ENCODE measurements at regions not wholly inside any gene's neighbourhood (a gene's known extent, or its start where the extent isn't known, plus 50 kb on each side); places are given as distances from the start of the nearest gene placed in this dataset.
"Not testable (repeated sequence)": the region's sequence is repeated elsewhere in the genome, so short reads cannot be mapped to it uniquely, and the experiment has no call there.

DNA sequence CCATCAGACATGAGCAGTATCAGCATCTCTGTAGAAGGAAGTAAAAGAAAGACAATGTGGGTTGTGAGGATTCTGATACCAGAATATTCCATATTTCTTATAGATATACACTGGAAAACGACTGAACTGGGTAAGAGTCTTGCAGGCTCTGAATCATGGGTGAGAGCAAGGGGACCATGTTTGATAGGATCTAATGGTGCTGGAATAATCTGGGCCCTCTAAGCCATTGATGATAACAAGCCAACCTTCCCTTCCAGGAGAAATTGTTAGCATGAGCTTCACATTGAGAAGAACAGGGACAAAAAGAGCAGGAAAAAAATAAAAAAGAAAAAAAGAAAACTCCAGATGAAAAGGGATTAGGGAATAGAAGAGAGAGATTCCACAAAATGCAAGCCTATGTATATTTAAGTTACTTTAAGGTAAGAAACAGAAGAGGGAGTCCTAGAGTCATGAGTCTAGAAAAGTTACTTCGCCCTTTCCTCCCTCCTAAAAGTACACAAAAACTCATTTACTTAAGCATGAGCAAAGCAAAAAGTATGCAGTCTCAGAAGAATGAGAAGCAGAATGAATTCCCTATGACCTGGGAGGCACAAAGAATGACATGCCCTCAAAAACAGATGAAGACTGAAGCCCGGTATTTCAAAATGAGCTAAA lies 181.9 kb downstream of the TMEM26 start:
- no peak for DNase-seq (ENCODE audit: low spot score)

DNA sequence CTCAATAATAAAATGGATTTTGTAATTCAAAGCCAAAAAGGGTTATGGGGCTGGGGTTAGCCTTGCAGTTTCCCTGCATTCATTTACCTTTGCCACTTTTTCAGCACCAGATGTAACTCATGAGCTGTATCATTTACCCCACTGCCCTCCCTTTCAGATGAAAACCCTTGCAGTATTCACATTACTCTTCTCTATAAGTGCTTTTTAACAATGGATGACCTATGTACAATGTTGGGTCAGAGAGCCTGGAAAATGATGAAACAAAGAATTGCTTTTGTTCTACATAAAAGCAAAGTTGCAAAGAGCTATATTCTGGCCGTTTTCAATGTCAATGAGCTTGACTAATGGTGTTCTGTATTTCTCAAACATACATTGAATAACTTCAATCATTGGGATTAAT lies 189.7 kb downstream of the TMEM26 start:
- DNase-seq (ENCODE audit: low spot score), result no peak

DNA sequence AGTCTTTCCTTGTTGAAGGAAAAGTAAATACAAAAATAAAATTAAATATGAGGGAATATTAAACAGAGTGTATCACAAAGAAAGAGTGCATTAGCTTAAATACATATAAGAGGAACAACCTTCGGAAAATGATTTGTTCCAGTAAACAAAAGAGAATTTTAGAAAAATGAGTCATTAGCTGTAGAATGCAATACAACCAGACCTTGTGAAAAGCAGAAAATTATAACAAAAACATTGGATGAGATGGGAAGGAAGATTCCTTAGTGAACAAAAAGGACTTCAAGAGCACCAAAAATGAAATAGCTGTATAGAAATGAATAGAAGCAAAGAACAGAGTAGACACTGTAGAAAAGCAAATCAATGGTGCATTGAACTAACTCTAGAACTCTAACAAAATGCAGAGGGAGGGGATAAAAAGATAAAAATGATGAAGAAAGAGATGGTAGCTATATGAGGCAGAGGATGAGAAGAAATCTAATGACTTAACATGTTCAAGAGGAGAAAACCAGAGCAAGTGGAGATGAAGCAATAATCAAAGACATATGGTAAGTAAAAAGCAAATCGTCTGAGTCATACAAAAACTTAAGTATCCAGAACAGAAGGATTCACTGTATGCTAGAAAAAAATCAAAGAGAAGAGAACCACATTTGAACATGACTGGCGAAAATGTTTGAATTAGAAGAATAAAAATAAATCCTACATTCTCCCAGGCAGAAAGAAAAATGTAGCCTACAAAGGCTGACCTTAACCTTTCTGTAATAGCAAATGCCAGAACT lies 190.5 kb downstream of the TMEM26 start:
- no peak for DNase-seq (ENCODE audit: low spot score)

DNA sequence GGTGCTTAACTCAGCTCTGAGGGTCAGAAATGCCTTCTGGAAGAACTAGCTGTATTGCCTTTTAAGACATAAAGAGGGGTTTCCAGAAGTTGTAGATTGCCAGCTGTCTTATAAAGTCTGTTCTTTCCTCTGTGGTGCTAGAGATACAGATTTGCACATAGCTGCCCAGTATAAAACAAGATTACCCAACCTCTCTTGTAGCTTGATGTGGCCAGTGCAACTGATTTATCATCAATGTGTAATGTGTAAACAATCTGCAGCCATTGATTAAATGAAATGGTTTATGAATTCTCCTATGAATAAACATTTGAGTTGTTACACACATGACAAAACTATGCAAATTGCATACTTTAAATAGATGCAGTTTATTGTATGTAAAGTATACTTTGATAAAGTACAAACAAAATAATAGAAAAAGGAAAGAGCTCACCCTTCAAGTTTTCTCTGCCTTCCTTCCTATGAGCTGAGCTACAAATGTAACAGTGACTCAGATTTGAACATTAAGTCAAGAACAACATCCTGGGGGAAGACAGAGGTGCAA lies 195.2 kb downstream of the TMEM26 start:
- no peak for DNase-seq (ENCODE audit: low spot score)

DNA sequence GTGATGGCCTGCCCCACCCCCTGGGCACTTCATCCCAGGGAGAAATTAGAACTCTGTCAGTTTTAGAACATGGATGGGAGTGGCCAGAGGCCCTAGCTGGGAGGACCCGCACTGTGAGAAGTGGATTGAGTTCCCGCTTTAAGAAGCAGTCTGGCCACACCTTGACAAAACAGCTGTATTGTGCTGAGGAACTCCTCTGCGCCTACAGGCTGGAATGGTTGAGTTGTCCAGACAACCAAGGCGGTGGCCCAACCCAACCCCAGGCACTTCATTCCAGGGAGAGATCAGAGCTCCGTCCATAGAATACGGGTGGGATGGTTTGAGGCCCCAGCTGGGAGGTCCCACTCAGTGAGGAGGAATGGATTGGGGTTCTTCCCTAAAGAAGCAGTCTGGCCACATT lies 196.0 kb downstream of the TMEM26 start:
- no peak for DNase-seq (ENCODE audit: low spot score)

DNA sequence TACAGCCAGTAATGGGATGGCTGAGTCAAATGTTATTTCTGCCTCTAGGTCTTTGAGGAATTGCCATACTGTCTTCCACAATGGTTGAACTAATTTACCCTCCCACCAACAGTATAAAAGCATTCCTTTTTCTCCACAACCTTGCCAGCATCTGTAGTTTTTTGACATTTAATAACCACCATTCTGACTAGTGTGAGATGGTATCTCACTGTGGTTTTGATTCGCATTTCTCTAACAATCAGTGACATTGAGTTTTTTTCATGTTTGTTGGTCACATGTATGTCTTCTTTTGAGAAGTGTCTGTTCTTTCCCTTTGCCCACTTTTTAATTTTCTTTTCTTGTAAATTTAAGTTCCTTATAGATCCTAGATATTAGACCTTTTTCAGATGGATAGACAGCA lies 200.9 kb downstream of the TMEM26 start:
- DNase-seq (ENCODE audit: low spot score), result not testable (repeated sequence)

DNA sequence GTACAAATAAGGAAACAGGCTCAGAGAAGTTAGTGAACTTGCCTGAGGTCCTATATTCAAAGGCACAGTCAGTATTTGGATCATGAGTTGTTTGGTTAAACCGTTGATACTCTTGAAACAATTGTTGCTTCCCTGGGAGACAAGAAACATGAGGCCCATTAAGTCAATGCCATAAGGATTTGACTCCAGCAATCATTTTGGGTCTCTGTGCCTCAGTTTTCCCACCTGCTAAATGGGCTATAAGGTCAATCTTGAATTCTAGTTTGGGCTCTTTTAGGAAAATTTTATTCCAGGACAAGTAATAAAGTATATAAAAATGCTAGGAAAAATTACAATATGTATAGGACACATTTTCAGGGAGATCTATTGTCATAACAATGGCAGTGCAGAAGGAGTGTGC lies 202.1 kb downstream of the TMEM26 start:
- DNase-seq (ENCODE audit: low spot score), result no peak

DNA sequence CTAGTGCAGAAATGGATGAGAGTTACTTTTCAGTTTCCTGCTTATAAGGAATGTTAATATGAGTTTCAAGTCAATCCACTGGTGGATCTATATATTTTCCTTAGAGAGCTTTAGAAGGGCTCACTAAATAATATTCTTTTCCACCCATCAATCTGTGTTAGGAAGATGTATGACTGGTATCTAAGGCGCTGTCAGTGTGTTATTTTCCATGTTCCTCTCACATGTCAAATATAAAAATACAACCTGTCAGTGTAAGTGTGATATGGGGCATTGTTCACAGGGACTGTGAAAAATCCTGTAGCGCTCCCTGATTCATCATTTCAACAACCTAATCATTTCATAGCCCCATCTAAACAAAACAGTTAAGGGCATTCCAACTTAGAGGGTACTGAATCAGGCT lies 203.1 kb downstream of the TMEM26 start:
- DNase-seq (ENCODE audit: low spot score), result no peak

DNA sequence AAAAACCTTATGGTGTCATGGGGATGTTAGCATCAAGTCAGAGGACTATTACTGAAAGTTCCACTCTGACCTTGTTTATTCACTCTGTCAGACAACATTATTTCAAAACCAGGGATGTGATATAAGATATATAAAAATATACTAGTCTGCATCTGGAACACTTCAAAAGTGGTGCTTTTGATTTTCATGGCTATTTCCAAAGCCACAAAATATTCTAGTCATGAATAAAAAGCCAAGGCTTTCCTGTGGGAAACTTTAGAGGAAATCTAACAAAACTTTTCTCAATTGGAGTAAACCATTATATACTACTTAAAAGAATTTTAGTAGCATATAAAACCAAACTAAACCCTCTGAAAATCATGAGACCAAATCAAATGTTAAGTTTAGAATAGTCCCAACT lies 205.2 kb downstream of the TMEM26 start:
- no peak for DNase-seq (ENCODE audit: low spot score)

DNA sequence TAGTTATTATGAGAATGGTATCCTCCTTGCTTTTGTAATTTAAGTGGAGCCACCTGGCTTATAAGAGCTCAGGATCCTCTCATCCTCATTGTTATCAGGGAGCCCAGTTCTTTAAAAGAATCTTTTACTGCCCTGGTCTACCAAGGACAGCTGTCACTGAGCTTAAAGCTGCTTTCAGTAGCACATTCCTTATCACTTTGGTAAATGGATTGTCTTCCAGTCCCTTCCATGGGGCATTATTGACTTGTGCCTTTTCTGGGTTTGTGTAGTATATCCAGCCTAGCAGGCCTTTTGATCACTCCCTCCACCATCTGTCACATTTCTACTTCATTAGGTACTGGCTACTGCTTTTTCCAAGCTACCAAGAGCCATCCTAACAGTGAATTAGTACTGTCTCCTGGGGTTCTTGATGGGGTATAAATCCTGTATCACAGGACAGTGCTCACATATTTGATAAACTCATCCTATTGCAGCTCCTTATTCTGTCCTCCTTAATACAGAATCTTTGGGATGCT lies 208.9 kb downstream of the TMEM26 start:
- no peak for DNase-seq (ENCODE audit: low spot score)

DNA sequence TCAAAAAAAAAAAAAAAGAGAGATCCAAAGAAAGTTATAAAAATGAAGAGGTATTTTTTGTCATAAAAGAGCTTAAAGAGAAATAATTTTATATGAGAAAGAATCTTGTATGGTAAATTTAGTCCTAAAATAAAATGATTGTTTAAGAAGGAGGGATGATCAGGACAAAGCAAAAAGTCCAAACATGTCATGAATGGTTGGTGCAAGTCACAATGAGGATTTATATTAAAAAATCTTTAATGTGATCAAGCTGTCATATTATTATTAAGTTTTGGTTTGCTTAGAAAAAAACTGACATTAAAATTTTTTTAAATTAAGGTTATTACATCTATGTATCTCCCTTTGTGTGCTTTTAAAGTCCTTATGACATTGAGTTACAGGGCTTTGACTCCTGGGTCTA lies 220.4 kb downstream of the TMEM26 start:
- no peak for DNase-seq (ENCODE audit: low spot score)

DNA sequence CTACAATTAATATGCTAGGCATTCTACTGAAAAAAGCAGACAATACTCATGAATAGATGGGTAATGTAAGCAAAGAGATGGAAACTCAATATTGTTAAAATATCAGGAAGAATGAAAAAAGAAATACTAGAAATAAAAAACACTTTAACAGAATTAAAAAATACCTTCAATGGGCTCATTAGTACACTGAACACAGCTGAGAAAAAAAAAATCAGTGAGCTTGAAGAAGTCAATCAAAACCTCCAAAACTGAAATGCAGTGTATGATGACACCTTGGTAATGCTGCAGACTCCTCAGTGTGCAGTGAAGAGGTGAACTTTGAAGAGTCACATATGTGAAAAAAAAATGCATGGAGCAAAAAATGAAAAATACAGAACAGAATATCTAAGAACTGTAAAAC lies 227.2 kb downstream of the TMEM26 start:
- no peak for DNase-seq (ENCODE audit: low spot score)

DNA sequence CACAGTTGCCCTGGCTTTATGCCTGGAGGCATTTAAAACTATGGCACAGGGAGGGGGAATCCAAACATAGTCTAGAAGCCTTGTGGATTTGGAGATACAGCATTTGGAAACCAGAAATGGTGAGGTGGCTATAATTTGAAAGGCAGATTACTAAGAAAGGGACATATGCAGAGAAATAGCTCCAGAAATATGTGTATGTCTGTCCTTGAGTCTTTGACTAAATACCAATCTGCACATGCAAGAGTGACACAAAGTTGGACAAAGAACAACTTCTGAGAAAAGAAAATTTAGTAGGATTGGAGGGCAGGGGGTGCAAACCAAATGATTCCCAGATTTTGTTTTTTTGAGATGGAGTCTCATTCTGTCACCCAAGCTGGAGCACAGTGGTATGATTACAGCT lies 229.6 kb downstream of the TMEM26 start:
- DNase-seq (ENCODE audit: low spot score), result no peak

DNA sequence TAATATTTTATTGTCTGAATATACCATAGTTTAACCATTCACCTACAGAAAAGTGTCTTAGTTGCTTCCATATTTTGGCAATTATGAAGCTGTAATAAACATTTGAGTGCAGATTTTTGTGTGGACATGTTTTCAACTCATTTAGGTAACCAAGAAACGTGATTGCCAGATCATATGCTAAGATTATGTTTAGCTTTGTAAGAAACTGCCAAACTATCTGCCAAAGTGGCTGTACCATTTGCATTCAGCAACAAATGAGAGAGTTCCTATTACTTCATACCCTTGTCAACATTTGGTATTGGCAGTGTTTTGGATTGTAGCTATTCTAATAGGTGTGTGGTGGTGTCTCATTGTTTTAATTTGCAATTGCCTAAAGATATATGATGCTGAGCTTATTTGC lies 233.5 kb downstream of the TMEM26 start:
- DNase-seq (ENCODE audit: low spot score), result no peak

DNA sequence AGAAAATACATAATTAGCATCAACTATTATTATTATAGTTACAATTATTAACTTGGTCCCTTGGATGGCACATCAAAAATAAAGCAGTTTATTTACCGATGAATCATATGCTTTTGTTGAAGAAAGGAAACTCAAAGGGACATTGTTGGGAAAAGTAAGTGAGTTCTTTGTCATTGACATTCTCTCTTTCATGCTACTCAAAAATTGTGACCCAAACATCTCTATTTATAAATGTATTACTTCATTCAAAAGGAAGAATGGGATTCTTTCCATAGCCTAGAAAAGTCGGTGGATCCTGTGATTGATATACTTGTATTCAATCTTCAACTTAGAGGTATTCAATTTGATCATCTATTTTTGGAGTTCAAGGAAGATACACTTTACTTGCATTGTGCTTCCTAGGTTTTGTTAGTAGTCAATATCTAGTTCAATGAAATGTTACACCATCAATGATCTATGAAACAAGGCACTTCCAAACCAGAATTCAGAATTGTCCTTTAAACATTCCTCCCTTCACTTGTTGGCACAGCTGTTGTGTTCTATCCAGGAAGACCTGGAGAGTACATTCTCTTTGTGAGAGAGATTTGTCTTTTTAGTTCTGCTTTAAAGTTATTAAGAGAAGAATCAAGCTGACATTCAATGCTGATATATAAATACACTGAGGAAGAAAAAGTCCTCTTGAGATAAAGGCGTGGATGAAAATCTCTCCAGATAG lies 235.2 kb downstream of the TMEM26 start:
- no peak for DNase-seq (ENCODE audit: low spot score)

DNA sequence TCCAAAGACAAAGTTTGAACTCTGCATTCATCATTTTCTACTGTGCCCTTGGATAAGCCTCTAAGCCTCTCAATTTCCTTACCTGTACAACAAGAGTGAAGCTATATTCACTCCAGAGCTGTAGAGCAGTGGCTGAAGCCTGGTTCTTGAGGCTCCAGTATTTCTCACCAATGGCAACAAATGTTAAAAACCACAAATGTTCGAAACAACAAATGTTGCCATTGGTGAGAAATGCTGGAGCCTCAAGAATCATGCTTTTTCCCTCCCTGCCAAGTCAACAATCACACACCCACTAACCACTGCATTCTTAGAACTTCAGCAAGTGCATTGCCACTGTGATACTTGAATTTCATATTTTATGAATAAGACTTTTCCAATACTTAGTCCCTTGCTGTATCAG lies 237.9 kb downstream of the TMEM26 start:
- no peak for DNase-seq (ENCODE audit: low spot score)

DNA sequence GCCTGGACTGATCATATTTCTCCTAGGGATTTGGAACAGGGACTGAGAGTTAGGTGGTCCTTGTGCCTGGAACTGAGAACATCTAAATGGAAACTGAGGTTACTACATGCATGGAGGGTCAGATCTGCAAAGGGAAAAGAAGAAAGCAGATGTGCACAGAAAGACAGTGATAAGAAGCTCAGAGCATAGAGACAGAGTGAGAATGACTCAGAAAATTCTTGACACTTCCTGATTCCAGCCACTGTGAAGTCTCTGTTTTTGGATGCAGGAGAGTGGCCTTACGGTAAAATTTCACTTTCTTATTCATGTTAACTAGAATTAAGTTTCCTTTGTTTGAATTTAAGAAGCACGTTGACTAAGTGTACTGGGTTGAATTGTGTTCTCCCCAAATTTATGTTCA lies 241.7 kb downstream of the TMEM26 start:
- DNase-seq (ENCODE audit: low spot score), result no peak

DNA sequence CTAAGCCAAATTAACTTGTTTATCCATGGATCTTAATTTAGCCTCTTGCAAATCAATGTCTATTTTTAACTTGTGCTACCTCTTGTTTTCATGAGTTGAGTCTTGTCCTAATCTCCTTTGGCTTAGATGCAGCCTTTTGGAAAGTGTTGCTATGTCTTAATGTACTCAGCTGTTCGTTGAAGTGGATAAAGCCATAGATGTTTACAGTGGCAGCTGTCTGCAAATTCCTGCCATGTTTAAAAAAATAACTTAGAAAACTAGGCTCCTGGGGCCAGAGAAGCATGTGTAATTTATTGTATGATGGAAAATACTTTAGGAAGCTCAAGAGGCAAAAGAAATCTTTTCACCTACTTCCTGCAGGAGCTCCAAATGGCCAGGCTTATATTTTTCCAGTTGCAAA lies 253.1 kb upstream of the RHOBTB1 start:
- no peak for DNase-seq (ENCODE audit: low spot score)

DNA sequence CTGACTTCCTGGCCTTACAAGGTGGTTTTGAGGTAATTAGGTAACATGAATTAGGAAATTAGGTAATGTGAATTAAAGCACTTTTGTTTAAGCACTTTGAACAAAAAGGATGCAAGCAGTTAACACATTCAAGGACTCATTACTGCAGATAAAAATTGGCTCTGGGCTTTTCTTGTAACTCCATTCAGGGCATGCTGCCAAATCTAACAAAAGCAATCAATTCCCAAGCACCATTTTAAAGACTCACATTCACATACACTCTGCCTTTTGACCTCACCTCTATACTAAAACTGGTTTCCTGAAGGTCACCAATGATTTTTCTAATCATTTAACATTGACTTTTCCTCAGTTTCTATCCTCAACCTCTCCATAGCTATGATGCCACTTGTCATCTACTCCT lies 251.2 kb upstream of the RHOBTB1 start:
- no peak for DNase-seq (ENCODE audit: low spot score)

DNA sequence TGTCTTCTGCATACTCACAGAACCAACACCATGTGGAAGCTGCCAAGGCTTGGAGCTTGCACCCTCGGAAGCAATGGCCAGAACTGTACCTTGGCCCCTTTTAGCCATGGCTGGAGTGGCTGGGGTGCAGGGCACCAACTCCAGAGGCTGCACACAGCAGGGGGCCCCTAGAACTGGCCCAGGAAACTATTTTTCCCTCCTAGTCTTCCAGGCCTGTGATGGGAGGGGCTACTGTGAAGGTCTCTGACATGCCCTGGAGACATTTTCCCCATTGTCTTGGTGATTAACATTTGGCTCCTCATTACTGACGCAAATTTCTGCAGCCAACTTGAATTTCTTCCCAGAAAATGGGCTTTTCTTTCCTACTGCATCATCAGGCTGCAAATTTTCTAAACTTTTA lies 248.6 kb upstream of the RHOBTB1 start:
- not testable (repeated sequence) for DNase-seq (ENCODE audit: low spot score)

DNA sequence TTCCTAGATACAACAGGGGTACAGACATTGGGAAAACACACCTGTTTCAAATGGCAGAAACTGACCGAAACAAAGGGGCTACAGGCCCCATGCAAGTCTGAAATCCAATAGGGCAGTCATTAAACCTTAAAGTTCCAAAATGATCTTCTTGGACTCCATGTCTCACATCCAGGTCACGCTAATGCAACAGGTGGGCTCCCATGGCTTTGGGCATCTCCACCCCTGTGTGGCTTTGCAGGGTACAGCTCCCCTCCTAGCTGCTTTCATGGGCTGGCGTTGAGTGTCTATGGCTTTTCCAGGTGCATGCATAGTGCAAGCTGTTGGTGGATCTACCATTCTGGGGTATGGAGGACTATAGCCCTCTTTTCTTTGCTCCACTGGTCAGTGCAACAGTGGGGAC lies 248.1 kb upstream of the RHOBTB1 start:
- no peak for DNase-seq (ENCODE audit: low spot score)

DNA sequence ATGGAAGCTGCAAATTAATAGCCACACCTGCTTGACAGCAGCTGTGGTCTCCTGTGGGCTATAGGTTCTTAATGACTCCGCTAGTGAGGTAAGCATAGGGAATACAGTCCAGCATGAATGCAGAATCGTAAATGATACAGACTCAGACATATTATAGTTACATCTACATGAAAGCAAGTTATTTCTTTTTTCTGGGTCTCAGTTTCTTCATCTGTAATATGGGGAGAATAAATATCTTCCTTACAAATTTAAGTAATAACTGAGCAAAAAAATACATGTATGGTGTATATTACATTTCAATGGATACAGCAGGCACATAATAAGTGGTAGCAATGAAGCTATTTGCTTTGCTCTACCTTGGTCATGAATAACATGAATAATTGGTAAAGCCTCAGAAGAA lies 245.9 kb upstream of the RHOBTB1 start:
- no peak for DNase-seq (ENCODE audit: low spot score)

DNA sequence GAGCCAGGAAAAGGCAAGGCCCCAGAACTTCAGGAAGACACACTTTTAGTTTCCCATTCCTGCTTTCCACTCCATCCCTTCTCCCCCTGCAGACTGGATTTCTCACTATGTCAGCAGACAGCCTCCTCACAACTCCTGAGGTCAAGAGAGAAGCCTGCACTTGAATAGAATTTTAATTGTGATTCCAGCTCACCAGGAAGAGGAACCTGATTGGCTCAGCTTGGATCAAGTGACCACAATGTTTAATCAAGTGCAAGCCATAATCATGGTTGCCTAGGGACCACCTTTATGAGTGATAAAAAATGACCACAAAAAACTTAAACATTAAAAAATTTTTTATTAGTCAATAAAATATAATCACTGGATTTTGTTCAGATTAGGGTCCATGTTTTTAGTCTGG lies 244.7 kb upstream of the RHOBTB1 start:
- no peak for DNase-seq (ENCODE audit: low spot score)

Measured in hematopoietic multipotent progenitor cell treated with erythropoietin and hydrocortisone succinate and interleukin-3 and kit ligand, for 15 days (in vitro differentiated cells).